ENCODE measurements at regions not wholly inside any gene's neighbourhood (a gene's known extent, or its start where the extent isn't known, plus 50 kb on each side); places are given as distances from the start of the nearest gene placed in this dataset.

DNA sequence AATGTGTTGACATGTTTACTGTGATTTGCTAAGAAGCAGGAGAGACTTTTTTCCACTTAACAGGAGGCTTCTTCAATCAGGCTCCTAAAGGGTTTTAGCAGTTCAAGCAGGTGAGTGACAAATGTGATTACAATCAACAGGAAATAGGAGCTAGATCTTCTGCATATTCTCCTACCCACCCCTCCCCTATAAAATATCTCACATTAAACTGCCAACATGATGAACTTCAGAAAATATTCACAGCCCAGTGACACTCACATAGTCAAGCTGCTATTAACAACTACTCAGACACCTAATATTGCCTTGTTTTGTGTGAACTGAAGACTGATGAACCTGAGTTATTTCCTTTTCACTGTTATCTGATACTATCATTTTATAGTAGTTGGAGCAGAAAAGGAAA, 55.9 kb upstream of the ANTXR2 start:
- no peaks in the 10 kb centered on the region for H3K9me3 ChIP-seq
- H3K4me3 ChIP-seq: no peak overlapping the region
- TF ChIP-seq, protein P1, sequence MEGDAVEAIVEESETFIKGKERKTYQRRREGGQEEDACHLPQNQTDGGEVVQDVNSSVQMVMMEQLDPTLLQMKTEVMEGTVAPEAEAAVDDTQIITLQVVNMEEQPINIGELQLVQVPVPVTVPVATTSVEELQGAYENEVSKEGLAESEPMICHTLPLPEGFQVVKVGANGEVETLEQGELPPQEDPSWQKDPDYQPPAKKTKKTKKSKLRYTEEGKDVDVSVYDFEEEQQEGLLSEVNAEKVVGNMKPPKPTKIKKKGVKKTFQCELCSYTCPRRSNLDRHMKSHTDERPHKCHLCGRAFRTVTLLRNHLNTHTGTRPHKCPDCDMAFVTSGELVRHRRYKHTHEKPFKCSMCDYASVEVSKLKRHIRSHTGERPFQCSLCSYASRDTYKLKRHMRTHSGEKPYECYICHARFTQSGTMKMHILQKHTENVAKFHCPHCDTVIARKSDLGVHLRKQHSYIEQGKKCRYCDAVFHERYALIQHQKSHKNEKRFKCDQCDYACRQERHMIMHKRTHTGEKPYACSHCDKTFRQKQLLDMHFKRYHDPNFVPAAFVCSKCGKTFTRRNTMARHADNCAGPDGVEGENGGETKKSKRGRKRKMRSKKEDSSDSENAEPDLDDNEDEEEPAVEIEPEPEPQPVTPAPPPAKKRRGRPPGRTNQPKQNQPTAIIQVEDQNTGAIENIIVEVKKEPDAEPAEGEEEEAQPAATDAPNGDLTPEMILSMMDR (IDR thresholded peaks at IDR 0.05): no peak
- no peak for TF ChIP-seq POLR2AphosphoS5 (IDR thresholded peaks at IDR 0.05)
- TF ChIP-seq POLR2A (IDR thresholded peaks at IDR 0.05): no peak
- no peak for TF ChIP-seq EP300 (IDR thresholded peaks at IDR 0.05)
- no peak overlapping the region for H3K27ac ChIP-seq
- H3K36me3 ChIP-seq: no peaks in the 10 kb centered on the region
- no peaks in the 10 kb centered on the region for H3K27me3 ChIP-seq
- no peak for ATAC-seq
- H3K4me1 ChIP-seq: no peaks in the 10 kb centered on the region

DNA sequence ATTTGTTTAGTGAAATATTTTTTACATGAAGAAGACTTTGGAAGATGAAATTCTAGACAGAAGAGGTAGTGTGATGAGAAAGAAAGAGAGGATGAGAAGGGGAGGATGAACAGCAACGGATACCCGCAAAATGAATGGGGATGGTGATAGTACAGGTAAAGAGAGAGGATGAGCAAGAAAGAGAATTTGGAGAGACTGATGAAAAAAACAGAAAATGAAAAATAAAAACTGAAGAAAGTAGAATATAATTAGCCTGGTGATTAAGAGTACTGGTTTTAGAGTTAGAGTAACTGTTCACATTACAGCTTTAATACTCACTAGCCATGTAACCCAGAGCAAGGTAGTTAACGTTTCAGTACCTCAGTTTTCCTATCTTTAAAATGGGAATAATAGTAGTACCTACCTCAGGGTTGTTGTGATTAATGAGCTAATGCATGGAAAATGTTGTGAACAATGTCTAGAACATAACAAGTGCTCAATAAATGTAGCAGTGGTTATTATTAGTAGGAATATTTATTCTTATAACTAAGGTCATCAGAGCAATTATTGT, 54.9 kb upstream of the ANTXR2 start:
- TF ChIP-seq POLR2A (IDR thresholded peaks at IDR 0.05) (no peak), POLR2AphosphoS5 (IDR thresholded peaks at IDR 0.05) (no peak)
- TF ChIP-seq, protein P1 (IDR thresholded peaks at IDR 0.05): no peak
- H3K4me1 ChIP-seq: no peaks in the 10 kb centered on the region
- no peak for ATAC-seq
- no peak overlapping the region for H3K27ac ChIP-seq
- H3K27me3 ChIP-seq: no peaks in the 10 kb centered on the region
- no peaks in the 10 kb centered on the region for H3K36me3 ChIP-seq
- H3K9me3 ChIP-seq: no peaks in the 10 kb centered on the region
- H3K4me3 ChIP-seq: no peak overlapping the region
- WGBS, 2 donors (ENCODE audit: low coverage in 1 of 2): 85 to 92% methylated on average over 3 of the region's 3 CpGs

DNA sequence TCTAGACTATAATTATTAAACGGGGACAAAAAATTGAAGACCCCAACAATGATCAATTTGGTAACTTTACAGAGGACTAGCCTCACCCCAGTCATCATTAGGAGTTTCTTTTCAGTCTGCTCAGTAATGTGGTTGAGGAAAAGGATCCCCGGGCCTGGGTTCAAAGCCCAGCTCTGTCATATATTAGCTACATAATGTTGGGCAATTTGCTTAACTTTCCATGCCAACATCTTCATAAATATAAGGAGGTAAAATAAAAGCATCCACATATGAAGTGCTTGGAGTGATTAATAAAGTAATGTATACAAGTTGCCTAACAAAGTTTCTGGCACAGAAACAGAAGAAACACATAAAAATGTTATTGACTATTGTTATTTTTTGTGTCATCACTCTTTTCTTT, 53.4 kb upstream of the ANTXR2 start:
- Histone ChIP-seq H3K4me3 (no peak overlapping the region), H3K4me1 (no peaks in the 10 kb centered on the region), H3K36me3 (no peaks in the 10 kb centered on the region), H3K27ac (no peak overlapping the region), H3K27me3 (no peaks in the 10 kb centered on the region), H3K9me3 (no peaks in the 10 kb centered on the region)
- TF ChIP-seq, protein P1 (IDR thresholded peaks at IDR 0.05): no peak
- TF ChIP-seq POLR2A (IDR thresholded peaks at IDR 0.05) (no peak), POLR2AphosphoS5 (IDR thresholded peaks at IDR 0.05) (no peak), EP300 (IDR thresholded peaks at IDR 0.05) (no peak)
- no peak for ATAC-seq
- WGBS, 2 donors (ENCODE audit: low coverage in 1 of 2): 84 to 100% methylated on average over 1 to 2 of the region's 2 CpGs

DNA sequence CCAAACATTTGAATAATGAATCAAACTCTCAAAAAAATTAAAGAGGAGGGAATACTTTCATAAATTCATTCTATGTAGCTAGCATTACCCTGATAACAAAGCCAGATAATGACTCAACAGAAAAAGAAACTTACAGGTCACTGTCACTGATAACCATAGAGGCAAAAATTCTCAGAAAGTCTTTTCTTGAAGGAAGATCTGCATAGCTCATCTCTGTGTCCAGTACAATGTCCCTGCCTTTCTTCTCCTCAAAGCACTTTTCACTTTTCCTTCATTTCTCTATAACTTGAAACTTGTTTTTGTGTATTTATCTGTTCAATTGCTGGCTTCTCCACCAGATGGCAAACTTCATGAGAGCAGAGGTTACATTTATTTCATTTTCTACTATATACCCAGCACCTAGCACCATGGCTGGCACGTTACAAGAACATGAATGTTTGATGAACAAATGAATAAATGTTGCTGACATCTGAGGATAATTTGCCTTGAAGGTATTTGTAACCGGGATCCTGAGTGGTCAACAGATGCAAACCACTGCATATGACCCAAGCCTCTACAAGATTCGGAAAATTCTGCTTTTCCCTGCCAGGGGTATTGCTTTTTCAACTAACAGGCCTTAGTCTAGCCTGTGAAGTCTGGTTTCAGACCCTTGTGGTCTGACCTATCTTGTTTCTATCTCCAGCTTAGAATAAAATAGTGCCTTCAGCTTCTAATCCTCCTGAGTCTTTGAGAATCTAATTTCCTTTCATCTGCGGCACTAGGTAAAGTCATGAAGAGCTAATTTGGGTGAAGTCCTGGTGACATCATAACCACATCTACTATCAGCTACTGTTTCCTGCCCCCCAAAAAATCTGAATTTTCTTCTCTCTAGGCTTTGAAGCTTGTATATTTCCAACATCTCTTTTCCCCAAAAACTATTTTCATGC, 52.5 kb upstream of the ANTXR2 start:
- Histone ChIP-seq H3K36me3 (no peaks in the 10 kb centered on the region), H3K4me3 (no peak overlapping the region), H3K4me1 (no peaks in the 10 kb centered on the region), H3K27me3 (no peaks in the 10 kb centered on the region), H3K9me3 (no peaks in the 10 kb centered on the region), H3K27ac (no peak overlapping the region)
- TF ChIP-seq POLR2AphosphoS5 (IDR thresholded peaks at IDR 0.05): no peak
- no peak for TF ChIP-seq POLR2A (IDR thresholded peaks at IDR 0.05)
- TF ChIP-seq, protein P1 (IDR thresholded peaks at IDR 0.05): peak; percentile 13 to 45 (median 44)
- TF ChIP-seq EP300 (IDR thresholded peaks at IDR 0.05): no peak
- ATAC-seq: no peak
- WGBS, 2 donors (ENCODE audit: low coverage in 1 of 2): 83 to 85% methylated on average over 3 to 4 of the region's 4 CpGs
